ENCODE measurements at regions not wholly inside any gene's neighbourhood (a gene's known extent, or its start where the extent isn't known, plus 50 kb on each side); places are given as distances from the start of the nearest gene placed in this dataset.
A peak's percentile ranks its signal among the peaks of the same experiment; 100 is the strongest.

DNA sequence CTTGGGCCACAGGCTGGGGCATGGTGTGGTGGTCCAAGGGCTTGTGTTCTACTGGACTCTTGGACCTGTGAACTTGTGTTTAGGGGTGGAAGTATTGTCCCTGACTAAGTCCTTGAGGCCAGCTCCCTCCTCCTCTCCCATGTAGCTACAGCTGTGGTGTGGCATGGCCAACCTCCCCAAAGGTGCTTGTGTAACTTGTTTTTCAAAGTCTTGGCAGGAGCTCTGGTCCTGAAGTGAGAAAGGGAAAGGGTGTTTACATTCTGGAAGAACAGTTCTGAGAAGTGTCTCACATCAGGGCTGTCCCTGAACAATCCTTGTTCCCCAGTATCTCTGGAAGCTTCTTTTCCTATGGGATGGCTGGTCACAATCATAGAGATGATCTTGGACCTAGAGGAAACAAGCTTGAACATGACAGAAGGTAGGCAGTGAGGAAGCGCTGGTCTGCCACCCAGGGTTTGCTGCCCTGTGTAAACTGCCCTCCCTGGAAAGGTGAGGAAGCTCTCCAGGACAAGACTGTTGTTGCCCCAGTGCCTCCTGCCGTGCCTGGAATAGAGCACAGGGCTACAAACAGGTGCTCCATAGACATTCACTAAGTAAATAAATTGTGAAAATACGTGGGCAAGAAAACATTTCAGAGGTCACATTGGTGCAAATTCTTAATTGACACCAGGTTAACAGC lies 64.6 kb upstream of the KLF9 start:
- TF ChIP-seq EZH2phosphoT487 (IDR thresholded peaks at IDR 0.05; ENCODE audit: borderline replicate concordance, low read length) (no peak), EZH2 (IDR thresholded peaks at IDR 0.05; ENCODE audit: low read length, unreplicated experiment) (no peak)
- TF ChIP-seq, protein P1, sequence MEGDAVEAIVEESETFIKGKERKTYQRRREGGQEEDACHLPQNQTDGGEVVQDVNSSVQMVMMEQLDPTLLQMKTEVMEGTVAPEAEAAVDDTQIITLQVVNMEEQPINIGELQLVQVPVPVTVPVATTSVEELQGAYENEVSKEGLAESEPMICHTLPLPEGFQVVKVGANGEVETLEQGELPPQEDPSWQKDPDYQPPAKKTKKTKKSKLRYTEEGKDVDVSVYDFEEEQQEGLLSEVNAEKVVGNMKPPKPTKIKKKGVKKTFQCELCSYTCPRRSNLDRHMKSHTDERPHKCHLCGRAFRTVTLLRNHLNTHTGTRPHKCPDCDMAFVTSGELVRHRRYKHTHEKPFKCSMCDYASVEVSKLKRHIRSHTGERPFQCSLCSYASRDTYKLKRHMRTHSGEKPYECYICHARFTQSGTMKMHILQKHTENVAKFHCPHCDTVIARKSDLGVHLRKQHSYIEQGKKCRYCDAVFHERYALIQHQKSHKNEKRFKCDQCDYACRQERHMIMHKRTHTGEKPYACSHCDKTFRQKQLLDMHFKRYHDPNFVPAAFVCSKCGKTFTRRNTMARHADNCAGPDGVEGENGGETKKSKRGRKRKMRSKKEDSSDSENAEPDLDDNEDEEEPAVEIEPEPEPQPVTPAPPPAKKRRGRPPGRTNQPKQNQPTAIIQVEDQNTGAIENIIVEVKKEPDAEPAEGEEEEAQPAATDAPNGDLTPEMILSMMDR (conservative IDR thresholded peaks at IDR 0.05; ENCODE audit: low read depth, low read length) = no peak
- no TSS peak for BruUV-seq (replicated peaks)
- Histone ChIP-seq H3K27me3 (ENCODE audit: low read length) (no peaks in the 10 kb centered on the region), H4K20me1 (ENCODE audit: low read length) (no peaks in the 10 kb centered on the region), H3K4me3 (ENCODE audit: low read length) (no peak overlapping the region), H3K79me2 (ENCODE audit: low read length) (no peaks in the 10 kb centered on the region), H3K36me3 (ENCODE audit: low read depth, low read length) (no peaks in the 10 kb centered on the region), H3K27ac (ENCODE audit: low read length) (no peak overlapping the region), H3K9me2 (replicated peaks; ENCODE audit: low read length) (no peaks in the 10 kb centered on the region), H2AFZ (ENCODE audit: low read length) (no peak overlapping the region), H3K4me2 (ENCODE audit: low read length) (no peak overlapping the region), H3K9me3 (ENCODE audit: low read length) (no peaks in the 10 kb centered on the region), H3K4me1 (ENCODE audit: insufficient read depth, low read length) (0 out of 2 replicates have a peak, but pooled peaks cover 5% of the 10 kb centered on the region), H3F3A (ENCODE audit: low read length, unreplicated experiment) (no peaks in the 10 kb centered on the region), H3K9ac (ENCODE audit: low read length) (no peak overlapping the region)
- ChIA-PET POLR2A (ENCODE audit: unreplicated experiment) (no interaction called here), CTCF (no interaction called here)
- intact Hi-C loops (cut with micrococcal nuclease) = no loop called here
- no peak for ATAC-seq
- no peak for DNase-seq

DNA sequence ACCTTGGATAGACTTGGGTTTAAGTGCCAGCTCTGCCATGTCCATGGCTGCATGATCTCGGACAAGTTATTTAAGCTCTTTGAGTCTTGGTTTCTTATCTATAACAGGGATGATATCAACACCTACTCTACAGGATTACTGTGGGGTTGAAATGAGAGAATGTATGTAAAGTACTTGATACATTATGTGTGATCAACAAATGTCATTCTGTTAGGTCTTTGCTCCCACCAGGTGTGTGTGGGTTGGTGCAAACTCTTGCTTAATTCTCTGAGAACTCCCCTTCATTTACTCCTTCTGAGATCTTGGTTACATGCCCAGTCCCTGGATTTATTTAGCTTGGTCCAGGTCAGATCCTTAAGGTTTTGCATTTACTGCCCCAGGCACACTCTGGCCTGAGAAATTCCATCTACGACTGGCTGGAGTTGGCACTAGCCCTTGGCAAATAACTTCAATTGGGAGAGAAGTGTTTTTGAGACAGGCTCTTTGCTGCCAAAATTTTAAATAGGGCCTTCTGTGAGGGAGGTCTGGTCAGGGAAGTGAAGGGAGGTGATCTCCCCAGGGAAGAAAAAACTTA lies 63.5 kb upstream of the KLF9 start:
- intact Hi-C loops (cut with micrococcal nuclease) = no loop called here
- no peaks in the 10 kb centered on the region for H4K20me1 ChIP-seq (ENCODE audit: low read length)
- H3K9ac ChIP-seq (ENCODE audit: low read length) = no peak overlapping the region
- H3F3A ChIP-seq (ENCODE audit: low read length, unreplicated experiment) = no peaks in the 10 kb centered on the region
- no peak for DNase-seq
- H3K9me2 ChIP-seq (replicated peaks; ENCODE audit: low read length) = no peaks in the 10 kb centered on the region
- no peaks in the 10 kb centered on the region for H3K79me2 ChIP-seq (ENCODE audit: low read length)
- no TSS peak for BruUV-seq (replicated peaks)
- no peak overlapping the region for H3K27ac ChIP-seq (ENCODE audit: low read length)
- H3K27me3 ChIP-seq (ENCODE audit: low read length) = no peaks in the 10 kb centered on the region
- no peaks in the 10 kb centered on the region for H3K9me3 ChIP-seq (ENCODE audit: low read length)
- no peak for ATAC-seq
- no peak overlapping the region for H2AFZ ChIP-seq (ENCODE audit: low read length)
- POLR2A ChIA-PET (ENCODE audit: unreplicated experiment) = no interaction called here
- H3K4me1 ChIP-seq (ENCODE audit: insufficient read depth, low read length) = 0 out of 2 replicates have a peak, but pooled peaks cover 5% of the 10 kb centered on the region
- no peaks in the 10 kb centered on the region for H3K36me3 ChIP-seq (ENCODE audit: low read depth, low read length)
- TF ChIP-seq EZH2phosphoT487 (IDR thresholded peaks at IDR 0.05; ENCODE audit: borderline replicate concordance, low read length) = no peak
- TF ChIP-seq, protein P1 (conservative IDR thresholded peaks at IDR 0.05; ENCODE audit: low read depth, low read length) = no peak
- no peak for TF ChIP-seq EZH2 (IDR thresholded peaks at IDR 0.05; ENCODE audit: low read length, unreplicated experiment)
- H3K4me3 ChIP-seq (ENCODE audit: low read length) = no peak overlapping the region
- CTCF ChIA-PET = no interaction called here
- H3K4me2 ChIP-seq (ENCODE audit: low read length) = no peak overlapping the region

DNA sequence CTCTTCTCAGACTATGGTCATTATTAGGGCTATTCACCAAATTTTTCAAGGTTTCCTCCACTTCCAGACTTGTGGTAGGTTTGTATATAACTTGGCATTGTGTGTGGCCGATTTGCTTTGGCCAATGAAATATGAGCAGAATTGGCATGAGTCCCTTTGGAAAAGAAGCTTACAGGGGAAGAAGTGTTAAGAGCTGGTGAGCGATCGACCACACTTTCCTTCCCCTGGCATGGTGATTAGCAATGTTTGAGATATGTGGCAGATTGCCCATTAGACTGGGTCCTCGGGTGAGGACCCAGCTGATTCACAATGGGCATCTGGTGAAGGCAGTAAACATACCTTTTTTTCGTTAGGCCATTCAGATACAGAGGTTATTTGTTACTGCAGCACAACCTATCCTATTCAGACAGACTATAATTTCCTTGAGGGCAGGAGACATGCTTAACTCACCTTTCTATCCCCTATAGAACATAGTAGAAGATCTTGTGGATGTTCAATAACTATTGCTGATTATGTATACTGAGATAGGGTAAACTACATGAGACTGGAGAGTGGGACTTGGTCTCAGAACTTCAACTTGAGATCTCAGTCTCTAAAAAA lies 62.8 kb upstream of the KLF9 start:
- no peak for TF ChIP-seq EZH2 (IDR thresholded peaks at IDR 0.05; ENCODE audit: low read length, unreplicated experiment)
- no peak for TF ChIP-seq EZH2phosphoT487 (IDR thresholded peaks at IDR 0.05; ENCODE audit: borderline replicate concordance, low read length)
- TF ChIP-seq, protein P1 (conservative IDR thresholded peaks at IDR 0.05; ENCODE audit: low read depth, low read length) = no peak
- CTCF ChIA-PET = no interaction called here

More for the DNA sequence above, 62.8 kb upstream of the KLF9 start:
- no peaks in the 10 kb centered on the region for H3K27me3 ChIP-seq (ENCODE audit: low read length)
- H4K20me1 ChIP-seq (ENCODE audit: low read length) = no peaks in the 10 kb centered on the region
- no peak overlapping the region for H2AFZ ChIP-seq (ENCODE audit: low read length)
- no peak overlapping the region for H3K9ac ChIP-seq (ENCODE audit: low read length)
- H3F3A ChIP-seq (ENCODE audit: low read length, unreplicated experiment) = no peaks in the 10 kb centered on the region
- ATAC-seq = no peak
- BruUV-seq (replicated peaks) = no TSS peak
- DNase-seq = peak; percentile 44
- H3K27ac ChIP-seq (ENCODE audit: low read length) = no peak overlapping the region
- no peaks in the 10 kb centered on the region for H3K79me2 ChIP-seq (ENCODE audit: low read length)
- intact Hi-C loops (cut with micrococcal nuclease) = no loop called here
- no peak overlapping the region for H3K4me3 ChIP-seq (ENCODE audit: low read length)
- no peaks in the 10 kb centered on the region for H3K36me3 ChIP-seq (ENCODE audit: low read depth, low read length)
- no peak overlapping the region for H3K4me2 ChIP-seq (ENCODE audit: low read length)
- H3K9me3 ChIP-seq (ENCODE audit: low read length) = no peaks in the 10 kb centered on the region
- POLR2A ChIA-PET (ENCODE audit: unreplicated experiment) = no interaction called here
- 0 out of 2 replicates have a peak, but pooled peaks cover 5% of the 10 kb centered on the region for H3K4me1 ChIP-seq (ENCODE audit: insufficient read depth, low read length)
- no peaks in the 10 kb centered on the region for H3K9me2 ChIP-seq (replicated peaks; ENCODE audit: low read length)
